A673 (cell line): ENCODE measurements at regions not wholly inside any gene's neighbourhood (a gene's known extent, or its start where the extent isn't known, plus 50 kb on each side); places are given as distances from the start of the nearest gene placed in this dataset.
A peak's percentile ranks its signal among the peaks of the same experiment; 100 is the strongest.
"Not testable (repeated sequence)": the region's sequence is repeated elsewhere in the genome, so short reads cannot be mapped to it uniquely, and the experiment has no call there.

Experiments
- BruUV-seq: library from RNA; stranded (reverse); fragments of 400-500 nt; replicated peaks from 2 replicates; lab custom pipeline; 2021; lab: Mats Ljungman, UMichigan
- CTCF ChIA-PET: fragments of 300-600 bp; sonication (Branson Sonifier 250); formaldehyde crosslinking; loops from one replicate; lab custom pipeline; 2022; ENCODE audit warnings: antibody characterized with exemption; lab: Charles Lee
- POLR2A ChIA-PET: fragments of 300-600 bp; sonication (Branson Sonifier 250); formaldehyde crosslinking; loops from one replicate; lab custom pipeline; 2022; ENCODE audit warnings: antibody characterized with exemption; ENCODE audit not compliant: low non-redundant PET; lab: Charles Lee
- DNase-seq: peaks from one replicate; pipeline ENCODE4 v3.0.0-alpha.2; 2015; ENCODE audit warnings: low spot score
- H3K27ac ChIP-seq: fragments of 200-600 bp; sonication (generic); 2 replicates; pipeline ENCODE4 v1.5.1; 2016; ENCODE audit warnings: mixed run types, low read depth, mild to moderate bottlenecking, mixed read lengths, antibody characterized with exemption, low read length; ENCODE audit not compliant: poor library complexity, severe bottlenecking
- H3K27me3 ChIP-seq: fragments of 200-600 bp; sonication (generic); replicated peaks from 2 replicates; pipeline ENCODE4 v1.6.1; 2017; ENCODE audit warnings: mixed run types, low read depth, mild to moderate bottlenecking, mixed read lengths, antibody characterized with exemption, low read length; ENCODE audit not compliant: insufficient read depth, poor library complexity
- H3K36me3 ChIP-seq: fragments of 200-600 bp; sonication (generic); 2 replicates; pipeline ENCODE4 v1.6.1; 2016; ENCODE audit warnings: mixed run types, mild to moderate bottlenecking, mixed read lengths, antibody characterized with exemption, low read length; ENCODE audit not compliant: insufficient read depth, poor library complexity, severe bottlenecking
- H3K4me1 ChIP-seq: fragments of 200-600 bp; sonication (generic); 2 replicates; pipeline ENCODE4 v1.6.1; 2017; ENCODE audit warnings: mixed run types, mild to moderate bottlenecking, mixed read lengths, antibody characterized with exemption, low read length; ENCODE audit not compliant: insufficient read depth, poor library complexity, severe bottlenecking
- H3K4me3 ChIP-seq: fragments of 200-600 bp; sonication (generic); 2 replicates; pipeline ENCODE4 v1.5.1; 2016; ENCODE audit warnings: low read depth, mixed run types, mild to moderate bottlenecking, mixed read lengths, low read length; ENCODE audit not compliant: poor library complexity, severe bottlenecking
- H3K9me3 ChIP-seq: fragments of 200-600 bp; sonication (generic); 2 replicates; pipeline ENCODE4 v1.6.1; 2016; ENCODE audit warnings: mixed run types, low read depth, mild to moderate bottlenecking, mixed read lengths, antibody characterized with exemption, low read length; ENCODE audit not compliant: poor library complexity, severe bottlenecking
- EZH2 ChIP-seq: fragments of 200-600 bp; sonication (generic); IDR thresholded peaks from 2 replicates; pipeline ENCODE4 v1.6.1; 2017; ENCODE audit warnings: borderline replicate concordance, low read depth, mild to moderate bottlenecking, mixed read lengths, antibody characterized with exemption, low read length; ENCODE audit not compliant: poor library complexity, severe bottlenecking
- intact Hi-C: fragments of 100-400 bp; cut with micrococcal nuclease; formaldehyde crosslinking; loops from one replicate; pipeline ENCODE4 v1.10.0; 2022; ENCODE audit not compliant: unreplicated experiment
- TF ChIP-seq, protein P1 (sequence below): fragments of 300-800, 200-600 bp; sonication (generic); conservative IDR thresholded peaks from 2 replicates; pipeline ENCODE4 v1.5.1; 2017; ENCODE audit warnings: low read depth, mild to moderate bottlenecking, antibody characterized with exemption, low read length, moderate library complexity, mixed read lengths

DNA sequence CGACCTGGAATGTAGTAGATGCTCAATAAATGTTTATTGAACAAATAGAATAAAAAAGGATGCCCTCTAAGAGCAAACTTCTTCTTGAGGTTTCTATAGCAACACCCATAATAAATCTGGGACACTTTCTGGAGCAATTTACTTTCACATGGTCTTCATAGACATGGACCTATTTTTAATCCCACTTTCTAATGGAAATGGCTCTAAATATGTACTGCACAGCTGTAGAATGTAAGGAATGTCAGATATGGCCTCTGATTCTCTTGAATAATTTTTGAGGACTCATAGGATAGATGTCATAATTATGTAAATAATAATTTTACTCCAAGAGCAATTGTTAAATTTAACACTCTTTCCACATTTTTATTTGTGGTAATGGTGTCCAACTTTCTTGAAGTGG, 133.5 kb upstream of the DAAM1 start:
- H3K27ac ChIP-seq = no peak overlapping the region
- peaks cover 5% of the 10 kb centered on the region for H3K27me3 ChIP-seq
- no peaks in the 10 kb centered on the region for H3K9me3 ChIP-seq
- TF ChIP-seq, protein P1, sequence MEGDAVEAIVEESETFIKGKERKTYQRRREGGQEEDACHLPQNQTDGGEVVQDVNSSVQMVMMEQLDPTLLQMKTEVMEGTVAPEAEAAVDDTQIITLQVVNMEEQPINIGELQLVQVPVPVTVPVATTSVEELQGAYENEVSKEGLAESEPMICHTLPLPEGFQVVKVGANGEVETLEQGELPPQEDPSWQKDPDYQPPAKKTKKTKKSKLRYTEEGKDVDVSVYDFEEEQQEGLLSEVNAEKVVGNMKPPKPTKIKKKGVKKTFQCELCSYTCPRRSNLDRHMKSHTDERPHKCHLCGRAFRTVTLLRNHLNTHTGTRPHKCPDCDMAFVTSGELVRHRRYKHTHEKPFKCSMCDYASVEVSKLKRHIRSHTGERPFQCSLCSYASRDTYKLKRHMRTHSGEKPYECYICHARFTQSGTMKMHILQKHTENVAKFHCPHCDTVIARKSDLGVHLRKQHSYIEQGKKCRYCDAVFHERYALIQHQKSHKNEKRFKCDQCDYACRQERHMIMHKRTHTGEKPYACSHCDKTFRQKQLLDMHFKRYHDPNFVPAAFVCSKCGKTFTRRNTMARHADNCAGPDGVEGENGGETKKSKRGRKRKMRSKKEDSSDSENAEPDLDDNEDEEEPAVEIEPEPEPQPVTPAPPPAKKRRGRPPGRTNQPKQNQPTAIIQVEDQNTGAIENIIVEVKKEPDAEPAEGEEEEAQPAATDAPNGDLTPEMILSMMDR = no peak
- TF ChIP-seq EZH2 = no peak
- no peak for DNase-seq
- POLR2A ChIA-PET = no interaction called here
- intact Hi-C loops = loop anchor here (1.0 to 5.0 kb wide), 2 partner anchors 415 to 553 kb away; no protein-coding TSS in a partner anchor
- CTCF ChIA-PET = interaction anchor here (0.7 to 1.8 kb wide), 4 partner anchors 23 to 554 kb away, joined by 3 to 12 read pairs (median 4); no protein-coding TSS in a partner anchor
- BruUV-seq = no TSS peak
- H3K36me3 ChIP-seq = no peaks in the 10 kb centered on the region
- no peaks in the 10 kb centered on the region for H3K4me1 ChIP-seq
- H3K4me3 ChIP-seq = no peak overlapping the region

DNA sequence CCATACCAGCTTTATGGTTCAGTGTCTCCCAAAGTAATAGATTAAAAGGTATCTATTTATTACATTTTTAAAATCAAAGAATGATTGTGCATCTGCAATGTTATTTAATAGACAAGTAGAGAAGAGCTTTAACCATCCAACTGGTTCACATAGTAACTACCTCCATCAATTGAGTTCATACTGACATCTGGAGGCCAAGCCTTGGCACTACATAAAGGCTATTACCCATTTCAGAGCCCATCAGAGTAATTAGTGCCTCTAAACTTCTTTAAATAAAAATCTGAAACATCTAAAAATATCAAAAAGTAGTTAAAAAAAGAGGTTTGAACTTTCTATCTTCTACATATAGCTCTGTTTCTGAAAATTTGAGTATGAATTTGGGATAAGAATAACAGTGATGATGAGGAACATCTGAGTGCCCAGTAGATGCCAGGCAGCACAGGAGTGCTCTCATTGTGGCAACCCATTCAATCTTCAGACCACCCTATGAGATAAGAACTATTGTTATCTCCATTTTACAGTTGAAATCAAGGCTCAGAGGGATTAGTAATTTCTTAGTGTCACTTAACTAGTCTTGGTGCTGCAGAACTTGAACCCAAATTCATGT, 132.9 kb upstream of the DAAM1 start:
- CTCF ChIA-PET = interaction anchor here (0.7 to 1.8 kb wide), 4 partner anchors 24 to 554 kb away, joined by 3 to 12 read pairs (median 4); no protein-coding TSS in a partner anchor

GRCh38 chr14:59057551-59057950, 130.9 kb upstream of the DAAM1 start:
- no TSS peak for BruUV-seq
- DNase-seq = no peak
- no peak overlapping the region for H3K27ac ChIP-seq
- no peak overlapping the region for H3K4me3 ChIP-seq
- ChIA-PET POLR2A (no interaction called here), CTCF (no interaction called here)
- no peaks in the 10 kb centered on the region for H3K27me3 ChIP-seq
- no peaks in the 10 kb centered on the region for H3K4me1 ChIP-seq
- H3K36me3 ChIP-seq = no peaks in the 10 kb centered on the region
- peaks cover under 1% of the 10 kb centered on the region for H3K9me3 ChIP-seq
- TF ChIP-seq, protein P1 = no peak
- no peak for TF ChIP-seq EZH2
- intact Hi-C loops = loop anchor here (5.0 kb wide), 1 partner anchor 555 kb away; no protein-coding TSS in a partner anchor

More for the DNA sequence above, 132.9 kb upstream of the DAAM1 start:
- intact Hi-C loops = loop anchor here (1.0 to 5.0 kb wide), 2 partner anchors 415 to 553 kb away; no protein-coding TSS in a partner anchor
- Histone ChIP-seq H3K4me1 (no peaks in the 10 kb centered on the region), H3K4me3 (no peak overlapping the region), H3K27me3 (peaks cover 1% of the 10 kb centered on the region), H3K36me3 (no peaks in the 10 kb centered on the region), H3K27ac (no peak overlapping the region), H3K9me3 (no peaks in the 10 kb centered on the region)
- POLR2A ChIA-PET = no interaction called here
- BruUV-seq = no TSS peak
- DNase-seq = peak; percentile 56
- TF ChIP-seq, protein P1 = peak; percentile 79
- TF ChIP-seq EZH2 = no peak

DNA sequence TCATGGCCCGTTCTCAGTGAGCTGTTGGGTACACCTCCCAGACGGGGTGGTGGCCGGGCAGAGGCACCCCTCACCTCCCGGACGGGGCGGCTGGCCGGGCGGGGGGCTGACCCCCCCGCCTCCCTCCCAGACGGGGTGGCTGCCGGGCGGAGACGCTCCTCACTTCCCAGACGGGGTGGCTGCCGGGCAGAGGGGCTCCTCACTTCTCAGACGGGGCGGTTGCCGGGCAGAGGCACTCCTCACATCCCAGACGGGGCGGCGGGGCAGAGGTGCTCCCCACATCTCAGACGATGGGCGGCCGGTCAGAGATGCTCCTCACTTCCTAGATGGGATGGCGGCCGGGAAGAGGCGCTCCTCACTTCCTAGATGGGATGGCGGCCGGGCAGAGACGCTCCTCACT, 129.7 kb upstream of the DAAM1 start:
- H3K4me1 ChIP-seq, H3K27me3 ChIP-seq, CTCF ChIA-PET, BruUV-seq, DNase-seq, H3K36me3 ChIP-seq, H3K27ac ChIP-seq, POLR2A ChIA-PET, H3K4me3 ChIP-seq: not testable (repeated sequence)
- H3K9me3 ChIP-seq = peaks cover 13% of the 10 kb centered on the region
- intact Hi-C loops = loop anchor here (5.0 kb wide), 1 partner anchor 556 kb away; no protein-coding TSS in a partner anchor
